PC-9 (cell line): ENCODE measurements at regions not wholly inside any gene's neighbourhood (a gene's known extent, or its start where the extent isn't known, plus 50 kb on each side); places are given as distances from the start of the nearest gene placed in this dataset.

Experiments
- BruUV-seq: library from RNA; stranded (reverse); fragments of 400-500 nt; replicated peaks from 2 replicates; lab custom pipeline; 2021; lab: Mats Ljungman, UMichigan
- CTCF ChIA-PET: fragments of 300-600 bp; sonication (Branson Sonifier 250); formaldehyde crosslinking; loops from one replicate; lab custom pipeline; 2022; ENCODE audit warnings: antibody characterized with exemption; lab: Charles Lee
- POLR2A ChIA-PET: fragments of 300-600 bp; sonication (Branson Sonifier 250); formaldehyde crosslinking; loops from one replicate; lab custom pipeline; 2022; ENCODE audit warnings: antibody characterized with exemption; ENCODE audit not compliant: unreplicated experiment; lab: Charles Lee
- DNase-seq, 2 experiments: peaks; one replicate each; pipeline versions ENCODE4 v3.0.0 to v3.0.0-alpha.2; 2015 to 2022; ENCODE audit warnings: mixed read lengths in 1 of 2
- H2AFZ ChIP-seq: fragments of 200-600 bp; sonication (generic); 2 replicates; pipeline ENCODE4 v1.8.1; 2017; ENCODE audit warnings: antibody characterized with exemption
- H3F3A ChIP-seq: fragments of 200-600 bp; sonication (generic); 2 replicates; pipeline ENCODE4 v1.8.1; 2017; ENCODE audit warnings: antibody characterized with exemption, mild to moderate bottlenecking, low read depth; ENCODE audit not compliant: insufficient read depth
- H3K27ac ChIP-seq: fragments of 200-600 bp; sonication (generic); 2 replicates; pipeline ENCODE4 v1.6.1; 2016; ENCODE audit warnings: mixed run types
- H3K27me3 ChIP-seq: fragments of 200-600 bp; sonication (generic); 2 replicates; pipeline ENCODE4 v1.6.1; 2016; ENCODE audit warnings: low read depth, mixed run types; ENCODE audit not compliant: insufficient read depth
- H3K36me3 ChIP-seq: fragments of 200-600 bp; sonication (generic); 2 replicates; pipeline ENCODE4 v1.6.1; 2016; ENCODE audit warnings: low read depth, mixed run types
- H3K4me1 ChIP-seq: fragments of 200-600 bp; sonication (generic); replicated peaks from 2 replicates; pipeline ENCODE4 v1.6.1; 2016; ENCODE audit warnings: mixed run types; ENCODE audit not compliant: insufficient read depth
- H3K4me2 ChIP-seq: fragments of 200-600 bp; sonication (generic); 2 replicates; pipeline ENCODE4 v1.6.1; 2017; ENCODE audit warnings: mixed run types
- H3K4me3 ChIP-seq: fragments of 200-600 bp; sonication (generic); 2 replicates; pipeline ENCODE4 v1.6.1; 2016; ENCODE audit warnings: mixed run types
- H3K79me2 ChIP-seq: fragments of 200-600 bp; sonication (generic); 2 replicates; pipeline ENCODE4 v1.6.1; 2017; ENCODE audit warnings: low read depth, mixed run types
- H3K9me2 ChIP-seq: fragments of 200-600 bp; sonication (generic); 2 replicates; pipeline ENCODE4 v1.8.1; 2017; ENCODE audit warnings: mild to moderate bottlenecking; ENCODE audit not compliant: insufficient read depth
- H3K9me3 ChIP-seq: fragments of 200-600 bp; sonication (generic); 2 replicates; pipeline ENCODE4 v1.8.1; 2016; ENCODE audit warnings: low read depth; ENCODE audit not compliant: insufficient read depth
- H4K20me1 ChIP-seq: fragments of 200-600 bp; sonication (generic); 2 replicates; pipeline ENCODE4 v1.8.1; 2017; ENCODE audit not compliant: insufficient read depth
- EZH2 ChIP-seq: fragments of 200-600 bp; sonication (generic); IDR thresholded peaks from 2 replicates; pipeline ENCODE4 v1.8.0; 2017; ENCODE audit warnings: antibody characterized with exemption, low read depth
- intact Hi-C: fragments of 100-400 bp; cut with micrococcal nuclease; formaldehyde crosslinking; loops from one replicate; pipeline ENCODE4 v1.10.0; 2022; ENCODE audit not compliant: unreplicated experiment
- TF ChIP-seq, protein P1 (sequence below): fragments of 200-600 bp; sonication (generic); conservative IDR thresholded peaks from 2 replicates; pipeline ENCODE4 v1.6.1; 2017; ENCODE audit warnings: mixed run types, antibody characterized with exemption, mild to moderate bottlenecking, moderate library complexity

GRCh38 chr6:95094751-95095663 lies 482.3 kb upstream of the MANEA start:
- Histone ChIP-seq H3K9me3 (no peaks in the 10 kb centered on the region), H3F3A (no peaks in the 10 kb centered on the region), H3K4me2 (peak overlapping the region; percentile 14), H2AFZ (no peak overlapping the region), H3K27me3 (no peaks in the 10 kb centered on the region), H4K20me1 (no peaks in the 10 kb centered on the region), H3K27ac (no peak overlapping the region), H3K9me2 (no peaks in the 10 kb centered on the region), H3K36me3 (no peaks in the 10 kb centered on the region), H3K79me2 (no peaks in the 10 kb centered on the region), H3K4me3 (0 out of 2 replicates have a peak overlapping the region, but pooled peaks have one; percentile 9), H3K4me1 (peaks cover 10% of the 10 kb centered on the region; the same call in 1 of the 2 replicates)
- ChIA-PET POLR2A (interaction anchor here (0.6 kb wide), 1 partner anchor 748 kb away, joined by 8 read pairs; no protein-coding TSS in a partner anchor), CTCF (interaction anchor here (0.6 kb wide), 1 partner anchor 335 kb away, joined by 3 read pairs; no protein-coding TSS in a partner anchor)
- BruUV-seq: no TSS peak
- DNase-seq: peak; percentile 22 to 80
- TF ChIP-seq EZH2: no peak
- TF ChIP-seq, protein P1, sequence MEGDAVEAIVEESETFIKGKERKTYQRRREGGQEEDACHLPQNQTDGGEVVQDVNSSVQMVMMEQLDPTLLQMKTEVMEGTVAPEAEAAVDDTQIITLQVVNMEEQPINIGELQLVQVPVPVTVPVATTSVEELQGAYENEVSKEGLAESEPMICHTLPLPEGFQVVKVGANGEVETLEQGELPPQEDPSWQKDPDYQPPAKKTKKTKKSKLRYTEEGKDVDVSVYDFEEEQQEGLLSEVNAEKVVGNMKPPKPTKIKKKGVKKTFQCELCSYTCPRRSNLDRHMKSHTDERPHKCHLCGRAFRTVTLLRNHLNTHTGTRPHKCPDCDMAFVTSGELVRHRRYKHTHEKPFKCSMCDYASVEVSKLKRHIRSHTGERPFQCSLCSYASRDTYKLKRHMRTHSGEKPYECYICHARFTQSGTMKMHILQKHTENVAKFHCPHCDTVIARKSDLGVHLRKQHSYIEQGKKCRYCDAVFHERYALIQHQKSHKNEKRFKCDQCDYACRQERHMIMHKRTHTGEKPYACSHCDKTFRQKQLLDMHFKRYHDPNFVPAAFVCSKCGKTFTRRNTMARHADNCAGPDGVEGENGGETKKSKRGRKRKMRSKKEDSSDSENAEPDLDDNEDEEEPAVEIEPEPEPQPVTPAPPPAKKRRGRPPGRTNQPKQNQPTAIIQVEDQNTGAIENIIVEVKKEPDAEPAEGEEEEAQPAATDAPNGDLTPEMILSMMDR: no peak
- intact Hi-C loops: no loop called here

- H3K9me3 ChIP-seq: no peaks in the 10 kb centered on the region
- no TSS peak for BruUV-seq
- no peak overlapping the region for H3K4me3 ChIP-seq
- H4K20me1 ChIP-seq: no peaks in the 10 kb centered on the region
- no peaks in the 10 kb centered on the region for H3K79me2 ChIP-seq
- H3K27me3 ChIP-seq: no peaks in the 10 kb centered on the region
- no peaks in the 10 kb centered on the region for H3K36me3 ChIP-seq
- H3K4me2 ChIP-seq: no peak overlapping the region
- TF ChIP-seq, protein P1: no peak
- no peak for TF ChIP-seq EZH2
- peaks cover 10% of the 10 kb centered on the region; the same call in 1 of the 2 replicates for H3K4me1 ChIP-seq
- ChIA-PET POLR2A (no interaction called here), CTCF (no interaction called here)
- no peaks in the 10 kb centered on the region for H3F3A ChIP-seq
- no peaks in the 10 kb centered on the region for H3K9me2 ChIP-seq
- no peak for DNase-seq
- H3K27ac ChIP-seq: no peak overlapping the region
- intact Hi-C loops: no loop called here
- H2AFZ ChIP-seq: no peak overlapping the region
These were observed 481.5 kb upstream of the MANEA start for GRCh38 chr6:95095855-95096254.

DNA sequence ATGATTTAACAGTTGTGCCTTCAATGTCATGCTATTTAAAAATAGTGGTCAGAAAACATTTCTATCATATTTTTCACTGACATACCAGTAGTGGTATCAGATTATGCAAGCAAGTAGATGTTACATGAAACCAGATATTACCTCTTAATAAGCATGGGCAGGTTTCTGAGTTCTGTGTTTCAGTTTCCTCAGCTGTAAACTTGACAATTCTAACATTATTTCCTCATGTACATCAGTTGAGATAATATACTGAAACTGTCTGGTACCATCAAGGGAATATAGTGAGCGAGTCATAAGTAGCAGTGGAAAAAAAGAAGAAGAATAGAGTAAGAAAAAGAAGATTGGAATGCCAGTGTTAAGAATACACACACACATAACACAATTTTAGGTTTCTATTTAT lies 477.9 kb upstream of the MANEA start:
- no peak overlapping the region for H3K27ac ChIP-seq
- no peaks in the 10 kb centered on the region for H3K79me2 ChIP-seq
- H3F3A ChIP-seq: no peaks in the 10 kb centered on the region
- no peaks in the 10 kb centered on the region for H4K20me1 ChIP-seq
- H3K4me2 ChIP-seq: no peak overlapping the region
- H3K27me3 ChIP-seq: no peaks in the 10 kb centered on the region
- ChIA-PET CTCF (no interaction called here), POLR2A (no interaction called here)
- H3K4me3 ChIP-seq: no peak overlapping the region
- no peaks in the 10 kb centered on the region for H3K9me3 ChIP-seq
- no TSS peak for BruUV-seq
- intact Hi-C loops: no loop called here
- H3K9me2 ChIP-seq: peaks cover 5% of the 10 kb centered on the region; the same call in 1 of the 2 replicates
- H3K36me3 ChIP-seq: no peaks in the 10 kb centered on the region
- peaks cover 10% of the 10 kb centered on the region; the same call in 1 of the 2 replicates for H3K4me1 ChIP-seq
- DNase-seq: no peak
- TF ChIP-seq, protein P1: no peak
- TF ChIP-seq EZH2: no peak
- no peak overlapping the region for H2AFZ ChIP-seq
